Suppressor macrophage (primary cell): ENCODE measurements at regions not wholly inside any gene's neighbourhood (a gene's known extent, or its start where the extent isn't known, plus 50 kb on each side); places are given as distances from the start of the nearest gene placed in this dataset.

Experiments used
- DNase-seq, 4 experiments: peaks; one replicate each; pipeline ENCODE4 v3.0.0-alpha.2; 2020 to 2022

GRCh38 chr11:91749251-91749650, 475.4 kb upstream of the FAT3 start:
- no peak for DNase-seq

GRCh38 chr11:91742155-91742554, 482.5 kb upstream of the FAT3 start:
- no peak for DNase-seq

DNA sequence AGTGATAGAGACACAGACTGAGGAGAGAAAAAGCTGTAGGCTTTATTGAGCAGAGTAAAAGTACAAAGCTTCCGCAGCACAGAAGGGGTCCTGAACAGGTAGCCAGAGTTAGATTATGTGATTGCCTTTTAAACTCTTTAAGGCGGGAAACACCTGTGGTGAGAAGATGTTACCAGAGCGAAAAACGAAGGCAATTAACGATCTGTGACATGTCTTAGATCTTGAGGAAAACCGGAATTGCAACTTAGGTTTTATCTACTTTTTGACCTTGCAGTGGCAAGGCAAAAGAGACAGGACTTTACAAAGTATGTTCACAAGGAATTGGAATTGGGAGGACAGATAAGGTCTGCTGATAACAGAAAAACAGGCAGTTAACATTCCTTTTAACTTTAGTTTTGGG, 493.6 kb upstream of the FAT3 start:
- no peak for DNase-seq

DNA sequence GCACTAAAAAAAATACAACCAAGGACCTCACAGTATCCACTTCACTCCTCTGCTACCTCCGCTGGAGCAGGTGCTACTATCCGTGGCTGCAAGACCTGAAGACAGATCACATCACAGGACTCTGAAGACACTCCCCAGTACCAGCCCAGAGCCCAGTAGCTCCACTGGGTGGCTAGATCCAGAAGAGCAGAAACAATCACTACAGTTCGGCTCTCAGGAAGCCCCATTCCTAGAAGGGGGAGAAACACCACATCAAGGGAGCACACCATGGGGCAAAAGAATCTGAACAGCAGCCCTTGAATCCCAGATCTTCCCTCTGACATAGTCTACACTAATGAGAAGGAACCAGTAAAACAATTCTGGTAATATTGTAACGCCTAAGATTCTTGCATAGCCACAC, 494.0 kb upstream of the FAT3 start:
- DNase-seq: no peak

DNA sequence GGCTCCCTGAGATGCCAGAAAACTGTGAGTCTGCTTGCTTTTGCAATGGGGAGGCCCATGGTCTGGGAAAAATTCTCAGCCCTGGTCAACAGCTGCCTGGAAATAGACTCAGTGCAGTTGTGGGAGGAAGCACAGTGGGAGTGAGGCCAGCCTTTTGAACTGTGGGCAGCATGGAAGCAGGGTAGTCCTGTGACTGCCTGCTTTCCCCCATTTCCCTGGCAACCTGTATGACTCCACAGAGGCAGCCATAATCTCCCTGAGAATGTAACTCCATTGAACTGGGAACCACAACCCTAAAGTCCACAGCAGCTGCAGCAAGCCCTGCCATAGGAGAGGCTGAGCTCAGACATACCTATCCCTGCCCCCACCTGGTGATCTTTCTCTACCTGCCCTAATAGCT, 494.6 kb upstream of the FAT3 start:
- no peak for DNase-seq

DNA sequence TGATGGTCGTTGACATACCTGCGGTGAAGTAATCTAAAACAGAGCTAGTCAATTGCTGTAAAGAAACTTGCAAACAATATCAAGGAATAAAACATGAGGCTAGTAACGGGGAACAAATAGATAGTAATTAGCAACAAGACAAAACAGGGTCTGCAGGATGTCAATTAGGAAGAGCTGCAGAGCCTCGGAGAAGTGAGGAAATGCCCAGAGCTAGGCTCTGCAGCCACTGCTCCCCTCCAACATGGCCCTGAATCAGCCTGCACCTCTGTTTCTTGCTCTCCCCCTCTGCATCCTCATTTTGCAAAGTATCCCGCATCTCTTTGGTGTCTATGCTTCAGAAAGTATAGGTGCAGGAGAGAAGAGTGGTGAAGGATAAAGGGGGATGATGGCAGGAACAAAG, 507.4 kb upstream of the FAT3 start:
- DNase-seq: no peak

- no peak for DNase-seq
Observed at GRCh38 chr11:91707652-91708482, 516.8 kb upstream of the FAT3 start.

GRCh38 chr11:91703042-91703441, 521.6 kb upstream of the FAT3 start:
- no peak for DNase-seq

- no peak for DNase-seq
Observed at GRCh38 chr11:91700854-91701253, 523.8 kb upstream of the FAT3 start.

DNA sequence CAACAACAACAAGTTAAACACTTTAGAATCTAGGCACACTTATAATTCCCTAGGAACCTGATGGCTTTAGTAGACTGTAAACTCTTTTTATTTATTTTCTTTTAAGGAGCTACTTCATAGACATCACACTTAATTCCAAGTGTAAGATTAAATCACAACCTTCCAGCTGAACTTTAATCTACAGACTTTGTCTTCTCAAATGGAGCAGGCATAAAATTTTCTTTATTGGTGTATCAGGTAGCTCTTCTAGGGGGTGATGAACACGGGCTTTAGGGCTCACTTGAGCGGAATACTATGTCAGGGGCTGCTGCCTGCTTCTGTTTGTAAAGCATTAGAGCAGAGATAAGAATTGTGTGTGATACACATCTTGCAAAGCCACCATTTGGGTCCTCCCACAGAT, 525.8 kb upstream of the FAT3 start:
- no peak for DNase-seq

DNA sequence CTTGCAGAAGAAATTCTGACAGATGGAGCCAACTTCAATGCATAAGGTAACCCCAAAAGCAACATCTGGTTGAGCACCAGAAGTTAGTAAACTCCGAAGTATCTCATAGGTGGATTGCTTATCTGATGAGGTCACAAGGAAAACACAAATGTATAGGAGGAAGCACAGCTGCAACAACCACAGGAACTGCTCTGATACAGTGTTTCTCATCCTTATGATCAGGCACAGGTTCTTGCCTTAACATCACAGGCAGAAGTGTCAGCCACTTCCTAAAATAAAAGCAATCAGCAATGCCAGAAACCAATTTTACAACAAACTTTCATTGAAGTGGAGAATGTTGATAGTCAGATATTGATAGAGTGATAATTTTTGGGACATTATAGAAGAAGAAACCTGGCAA, 530.3 kb upstream of the FAT3 start:
- no peak for DNase-seq

- no peak for DNase-seq
Observed at GRCh38 chr11:91691872-91692271, 532.7 kb upstream of the FAT3 start.

GRCh38 chr11:91688672-91689071, 535.9 kb upstream of the FAT3 start:
- DNase-seq: no peak

DNA sequence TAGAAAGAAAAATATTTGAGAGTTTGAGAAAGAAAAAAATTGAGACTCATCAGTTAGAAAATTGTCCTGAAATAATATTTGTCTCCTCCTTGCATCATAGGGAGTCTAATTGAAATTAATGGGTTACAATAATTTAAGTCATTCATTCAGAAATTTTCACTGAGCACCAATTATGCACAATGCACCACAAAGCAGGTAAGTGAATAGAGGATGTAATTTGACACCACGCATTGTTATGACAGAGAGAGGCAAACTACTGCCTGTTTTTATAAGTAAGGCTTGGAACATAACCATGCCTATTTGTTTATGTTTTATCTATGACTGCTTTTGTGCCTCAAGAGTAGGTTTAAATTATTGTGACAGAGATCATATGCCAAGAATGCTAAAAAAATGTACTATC, 537.9 kb upstream of the FAT3 start:
- DNase-seq: no peak

DNA sequence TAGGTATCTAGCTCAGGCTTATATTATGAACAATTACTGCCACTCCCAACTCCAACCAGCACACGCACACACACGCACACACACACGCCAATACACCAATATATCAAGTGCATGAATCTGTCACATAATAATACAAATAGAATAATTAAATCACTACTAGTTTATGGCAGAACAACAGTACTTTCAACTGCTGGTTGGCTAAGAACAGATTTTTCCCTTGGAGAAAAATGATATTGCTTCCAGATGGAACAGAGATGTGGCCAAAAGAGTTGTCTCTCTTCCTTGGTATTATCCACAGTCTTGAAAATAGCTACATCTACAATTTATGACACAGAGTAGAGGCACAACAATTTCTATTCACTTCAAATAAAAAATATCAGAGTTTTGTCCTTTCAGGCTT, 538.3 kb upstream of the FAT3 start:
- DNase-seq: no peak

DNA sequence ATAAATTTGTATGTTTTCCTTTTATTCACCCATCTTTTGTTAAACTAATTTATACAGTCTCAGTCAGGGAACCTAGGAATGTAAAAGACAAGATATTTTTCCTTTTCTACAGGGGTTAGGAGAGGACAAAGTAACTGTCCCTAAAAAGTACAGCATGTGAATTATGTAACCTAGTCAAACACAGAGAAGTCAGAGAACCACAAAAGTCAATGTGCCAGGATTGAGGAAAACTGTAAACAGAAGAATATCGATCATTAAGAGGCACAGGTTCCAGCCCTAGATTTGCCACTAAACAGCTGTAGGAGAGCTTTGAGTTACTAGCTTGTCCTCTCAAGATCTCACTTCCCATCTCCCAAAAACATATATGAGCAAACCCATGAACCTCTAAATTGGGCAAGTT, 550.9 kb upstream of the FAT3 start:
- no peak for DNase-seq

GRCh38 chr11:91664521-91664920, 560.1 kb upstream of the FAT3 start:
- DNase-seq: no peak

GRCh38 chr11:91660036-91660435, 564.6 kb upstream of the FAT3 start:
- no peak for DNase-seq

GRCh38 chr11:91654686-91655085, 569.9 kb upstream of the FAT3 start:
- DNase-seq: no peak

GRCh38 chr11:91653079-91653754, 571.4 kb upstream of the FAT3 start:
- DNase-seq: no peak

DNA sequence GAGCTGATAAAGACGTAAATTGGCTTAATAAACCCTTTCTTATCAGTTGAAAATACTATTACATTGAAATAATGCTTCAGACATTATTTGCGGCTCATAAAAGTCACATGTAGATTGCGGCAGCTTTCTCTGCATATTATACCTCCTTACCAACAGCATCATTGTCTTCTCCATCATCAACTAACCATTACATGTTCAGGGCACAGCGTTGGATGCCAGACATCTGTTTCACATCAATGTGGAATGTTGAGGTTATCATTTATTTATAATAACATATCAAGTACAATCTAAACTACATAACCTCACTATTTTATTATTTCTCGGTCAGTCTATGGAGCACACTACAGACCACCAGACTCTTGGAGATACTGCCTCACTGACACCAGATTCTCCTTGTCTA, 573.8 kb upstream of the FAT3 start:
- no peak for DNase-seq

- DNase-seq: no peak
Observed at GRCh38 chr11:91641153-91641552, 583.5 kb upstream of the FAT3 start.

DNA sequence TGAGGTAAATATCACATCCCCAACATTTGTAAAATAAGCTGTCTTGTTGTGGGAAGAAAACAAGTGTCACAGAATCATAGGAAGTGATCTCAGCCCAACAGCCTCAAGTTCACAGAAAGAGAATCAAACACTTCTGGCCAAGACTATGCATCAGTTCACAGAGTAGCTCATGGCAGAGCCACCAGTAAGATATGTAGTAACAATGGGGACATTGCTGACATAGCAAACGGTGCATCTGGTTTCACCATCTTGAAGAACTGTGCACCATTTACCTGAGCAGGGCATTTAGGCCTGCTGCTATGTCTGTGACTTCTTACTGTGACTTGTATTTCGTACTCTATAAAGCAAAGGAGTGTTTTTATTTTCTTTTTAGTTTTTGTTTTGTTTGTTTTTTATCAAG, 585.3 kb upstream of the FAT3 start:
- DNase-seq: no peak

DNA sequence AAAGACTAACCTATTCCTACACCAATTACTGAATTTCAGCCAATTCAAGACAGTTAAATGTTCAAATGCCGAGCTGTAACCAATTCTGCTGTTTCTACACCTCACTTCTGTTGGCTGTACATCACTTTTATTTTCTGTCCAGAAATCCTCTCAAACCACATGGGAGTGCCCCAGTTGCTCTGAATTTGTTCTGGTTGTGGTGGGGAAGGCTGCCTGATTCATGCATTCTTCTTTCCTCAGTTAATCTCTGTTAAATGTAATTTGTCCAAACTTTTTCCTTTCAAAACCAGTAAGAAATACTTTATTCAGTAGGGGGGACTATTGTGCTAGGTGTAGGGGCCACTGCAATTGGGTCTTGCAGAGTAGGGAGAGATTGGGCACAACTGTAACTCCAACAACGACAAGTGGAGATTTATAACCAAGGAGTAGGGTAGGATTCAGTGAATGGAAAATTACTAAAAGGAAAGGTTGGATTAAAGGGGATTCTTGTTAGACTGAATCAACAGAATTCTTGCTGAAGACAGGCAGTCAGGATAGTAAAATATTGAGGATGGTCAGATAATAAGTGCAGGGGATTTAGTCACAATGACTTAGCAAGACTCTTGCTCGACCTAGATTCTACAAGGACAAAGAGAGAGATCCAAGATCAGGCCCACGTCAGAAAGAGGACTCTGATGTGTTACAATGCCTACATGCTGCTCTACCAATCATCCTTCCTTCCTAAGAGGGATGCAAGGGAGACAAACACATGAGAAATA, 593.5 kb upstream of the FAT3 start:
- no peak for DNase-seq
